Amygdala (tissue), 56 donors: ENCODE measurements at regions not wholly inside any gene's neighbourhood (a gene's known extent, or its start where the extent isn't known, plus 50 kb on each side); places are given as distances from the start of the nearest gene placed in this dataset.

Source experiments
- DNase-seq, 56 donors: peaks; one replicate each; lab custom pipeline; 2025; lab: John Stamatoyannopoulos, UW

- DNase-seq = no peak
Measured at GRCh38 chr18:67926929-67927864, 410.7 kb upstream of the DSEL start.

GRCh38 chr18:67924656-67925055, 408.1 kb upstream of the DSEL start:
- DNase-seq = no peak

GRCh38 chr18:67919316-67919715, 402.8 kb upstream of the DSEL start:
- no peak for DNase-seq

GRCh38 chr18:67916097-67916496, 399.6 kb upstream of the DSEL start:
- DNase-seq = no peak

- no peak for DNase-seq
Measured at GRCh38 chr18:67913040-67913439, 396.5 kb upstream of the DSEL start.

GRCh38 chr18:67901573-67901972, 385.1 kb upstream of the DSEL start:
- DNase-seq = no peak

GRCh38 chr18:67896451-67896850, 379.9 kb upstream of the DSEL start:
- no peak for DNase-seq

- DNase-seq = no peak
Measured at GRCh38 chr18:67893916-67894315, 377.4 kb upstream of the DSEL start.

- no peak for DNase-seq
Measured at GRCh38 chr18:67876871-67877270, 360.4 kb upstream of the DSEL start.

- DNase-seq = no peak
Measured at GRCh38 chr18:67875944-67876343, 359.4 kb upstream of the DSEL start.

GRCh38 chr18:67875060-67875459, 358.5 kb upstream of the DSEL start:
- no peak for DNase-seq

GRCh38 chr18:67865400-67865799, 348.9 kb upstream of the DSEL start:
- no peak for DNase-seq

- DNase-seq = no peak
Measured at GRCh38 chr18:67864677-67865340, 348.3 kb upstream of the DSEL start.

- DNase-seq = no peak
Measured at GRCh38 chr18:67862069-67862468, 345.5 kb upstream of the DSEL start.

- no peak for DNase-seq
Measured at GRCh38 chr18:67854340-67854739, 337.8 kb upstream of the DSEL start.

- DNase-seq = no peak
Measured at GRCh38 chr18:67846422-67847098, 330.0 kb upstream of the DSEL start.

GRCh38 chr18:67845035-67845434, 328.5 kb upstream of the DSEL start:
- no peak for DNase-seq

GRCh38 chr18:67840379-67840778, 323.9 kb upstream of the DSEL start:
- DNase-seq = no peak

GRCh38 chr18:67818432-67818831, 301.9 kb upstream of the DSEL start:
- no peak for DNase-seq

- no peak for DNase-seq
Measured at GRCh38 chr18:67815280-67815679, 298.8 kb upstream of the DSEL start.

GRCh38 chr18:67813380-67814028, 297.0 kb upstream of the DSEL start:
- DNase-seq = no peak
